Liver (tissue), 7 donors: ENCODE measurements at regions not wholly inside any gene's neighbourhood (a gene's known extent, or its start where the extent isn't known, plus 50 kb on each side); places are given as distances from the start of the nearest gene placed in this dataset.
"Not testable (repeated sequence)": the region's sequence is repeated elsewhere in the genome, so short reads cannot be mapped to it uniquely, and the experiment has no call there.

Source experiments
- DNase-seq: peaks from one replicate; pipeline ENCODE4 v3.0.0-alpha.2; 2017; ENCODE audit warnings: low spot score
- H3K27ac ChIP-seq, 2 donors: one replicate each; pipeline ENCODE4 v1.7.0; 2013; ENCODE audit warnings: inconsistent platforms in 2 of 2, low read length in 2 of 2, control low read depth in 1 of 2, low read depth in 1 of 2, mild to moderate bottlenecking in 1 of 2
- H3K27me3 ChIP-seq, 4 donors: one replicate each; pipeline versions ENCODE4 v1.6.1 to v1.7.0; 2013; ENCODE audit warnings: low read length in 3 of 4, inconsistent platforms in 1 of 4, mild to moderate bottlenecking in 1 of 4, moderate library complexity in 1 of 4; ENCODE audit not compliant: control insufficient read depth in 4 of 4, insufficient read depth in 4 of 4
- H3K36me3 ChIP-seq, 4 donors: one replicate each; pipeline versions ENCODE4 v1.6.1 to v1.7.0; 2013; ENCODE audit warnings: low read length in 3 of 4, mild to moderate bottlenecking in 3 of 4, low read depth in 1 of 4, moderate library complexity in 1 of 4; ENCODE audit not compliant: control insufficient read depth in 4 of 4, insufficient read depth in 3 of 4
- H3K4me1 ChIP-seq, 4 donors: one replicate each; pipeline versions ENCODE4 v1.6.1 to v1.7.0; 2013; ENCODE audit warnings: low read length in 3 of 4, mild to moderate bottlenecking in 3 of 4, moderate library complexity in 1 of 4; ENCODE audit not compliant: control insufficient read depth in 4 of 4, insufficient read depth in 4 of 4
- H3K4me3 ChIP-seq, 3 donors: one replicate each; pipeline versions ENCODE4 v1.6.1 to v1.7.0; 2013; ENCODE audit warnings: low read length in 3 of 3, control low read depth in 1 of 3, low read depth in 1 of 3, mild to moderate bottlenecking in 1 of 3
- H3K9ac ChIP-seq, 2 donors: one replicate each; pipeline ENCODE4 v1.7.0; 2013; ENCODE audit warnings: low read length in 2 of 2, mild to moderate bottlenecking in 2 of 2, moderate library complexity in 2 of 2, control low read depth in 1 of 2, low read depth in 1 of 2
- H3K9me3 ChIP-seq, 4 donors: one replicate each; pipeline versions ENCODE4 v1.6.1 to v1.7.0; 2013; ENCODE audit warnings: low read length in 3 of 4; ENCODE audit not compliant: control insufficient read depth in 4 of 4
- RAD21 ChIP-seq, 2 donors: IDR thresholded peaks; 2 replicates each; pipeline ENCODE4 v1.6.1; 2016; ENCODE audit warnings: antibody characterized with exemption in 2 of 2, mild to moderate bottlenecking in 2 of 2
- YY1 ChIP-seq: IDR thresholded peaks from 2 replicates; pipeline ENCODE4 v1.6.1; 2016; ENCODE audit warnings: antibody characterized with exemption, mild to moderate bottlenecking
- WGBS: extraction: QIAGEN DNeasy Blood & Tissue Kit; methylation state at CpG from one replicate; pipeline ENCODE4 v1.1.7; 2013; 5-methylcytosine and 5-hydroxymethylcytosine counted together
- TF ChIP-seq, protein P1 (sequence below): IDR thresholded peaks from 2 replicates; pipeline ENCODE4 v1.6.1; 2016; ENCODE audit warnings: antibody characterized with exemption, mild to moderate bottlenecking
- donor health status: healthy.
- donor health status: healthy.
- donor health status: healthy.
- donor health status: healthy.

DNA sequence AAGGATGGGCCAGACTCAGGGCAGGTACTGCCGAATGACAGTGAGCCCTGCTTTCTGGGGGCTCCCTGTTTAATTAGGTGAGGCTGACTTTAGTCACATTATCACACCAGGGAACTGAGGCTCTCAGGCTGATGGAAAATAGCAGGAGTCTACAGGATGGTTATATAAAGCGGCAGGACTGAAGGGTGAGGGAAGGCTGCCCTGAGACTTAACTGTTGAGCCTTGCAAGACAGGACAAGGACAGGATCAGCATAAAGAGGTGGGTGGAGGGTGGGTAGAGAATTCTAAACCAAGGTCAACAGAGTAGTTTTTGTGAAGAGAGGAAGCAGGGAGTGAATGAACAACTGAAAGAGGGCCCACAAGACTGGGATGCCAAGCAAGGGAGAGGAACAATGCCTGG is 330.1 kb downstream of the SPATA31A6 start:
- not testable (repeated sequence) for H3K36me3 ChIP-seq, H3K9ac ChIP-seq, H3K27ac ChIP-seq, H3K9me3 ChIP-seq, H3K4me1 ChIP-seq, H3K27me3 ChIP-seq, DNase-seq, H3K4me3 ChIP-seq
- WGBS: no CpG with 5 or more reads among the region's 2 CpGs

DNA sequence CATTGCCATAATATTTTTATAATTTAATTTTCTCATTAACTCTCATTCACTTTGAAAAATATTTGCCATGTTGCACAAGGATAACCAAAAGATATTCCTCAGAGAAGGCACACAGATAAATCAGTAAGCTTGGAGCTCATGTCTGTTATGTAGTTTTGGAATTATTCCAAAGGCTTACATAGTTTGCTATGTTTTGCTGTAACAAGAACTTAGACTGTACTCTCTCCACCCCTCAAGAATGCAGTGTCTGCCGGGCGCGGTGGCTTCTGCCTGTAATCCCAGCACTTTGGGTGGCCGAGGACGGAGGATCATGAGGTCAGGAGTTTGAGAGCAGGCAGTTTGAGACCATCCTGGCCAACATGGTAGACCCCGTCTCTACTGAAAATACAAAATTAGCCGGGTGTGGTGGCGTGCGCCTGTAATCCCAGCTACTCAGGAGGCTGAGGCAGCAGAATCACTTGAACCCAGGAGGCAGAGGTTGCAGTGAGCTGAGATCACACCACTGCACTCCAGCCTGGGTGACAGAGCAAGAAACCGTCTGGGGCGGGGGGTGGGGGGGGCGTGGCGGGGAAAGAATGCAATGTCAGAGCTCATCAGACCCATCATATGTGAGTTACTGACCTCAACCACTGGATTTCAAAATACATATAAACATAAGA is 351.0 kb downstream of the SPATA31A6 start:
- not testable (repeated sequence) for H3K4me1 ChIP-seq, H3K4me3 ChIP-seq, H3K9me3 ChIP-seq, H3K27me3 ChIP-seq, H3K9ac ChIP-seq, DNase-seq, H3K27ac ChIP-seq, H3K36me3 ChIP-seq
- 79% methylated on average over 13 of the region's 13 CpGs for WGBS

DNA sequence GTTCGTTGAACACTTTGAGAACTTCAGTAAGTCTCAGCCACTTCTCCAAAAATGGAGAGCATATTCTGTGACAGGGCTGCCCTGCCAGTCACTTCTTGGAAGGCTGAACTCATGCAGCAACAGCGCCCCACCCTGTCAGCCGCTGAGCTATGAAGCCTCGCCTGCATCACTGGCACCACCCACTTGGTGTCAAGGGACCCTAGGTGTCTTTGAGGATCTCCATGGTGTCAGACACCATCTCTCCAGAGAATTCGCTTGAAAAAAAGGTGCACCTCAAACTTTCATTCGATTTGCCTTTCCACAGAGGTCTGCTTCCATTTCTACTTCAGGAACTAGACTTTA is 351.5 kb downstream of the SPATA31A6 start:
- not testable (repeated sequence) for H3K27me3 ChIP-seq, DNase-seq
- WGBS: 32% methylated on average over 6 of the region's 6 CpGs

DNA sequence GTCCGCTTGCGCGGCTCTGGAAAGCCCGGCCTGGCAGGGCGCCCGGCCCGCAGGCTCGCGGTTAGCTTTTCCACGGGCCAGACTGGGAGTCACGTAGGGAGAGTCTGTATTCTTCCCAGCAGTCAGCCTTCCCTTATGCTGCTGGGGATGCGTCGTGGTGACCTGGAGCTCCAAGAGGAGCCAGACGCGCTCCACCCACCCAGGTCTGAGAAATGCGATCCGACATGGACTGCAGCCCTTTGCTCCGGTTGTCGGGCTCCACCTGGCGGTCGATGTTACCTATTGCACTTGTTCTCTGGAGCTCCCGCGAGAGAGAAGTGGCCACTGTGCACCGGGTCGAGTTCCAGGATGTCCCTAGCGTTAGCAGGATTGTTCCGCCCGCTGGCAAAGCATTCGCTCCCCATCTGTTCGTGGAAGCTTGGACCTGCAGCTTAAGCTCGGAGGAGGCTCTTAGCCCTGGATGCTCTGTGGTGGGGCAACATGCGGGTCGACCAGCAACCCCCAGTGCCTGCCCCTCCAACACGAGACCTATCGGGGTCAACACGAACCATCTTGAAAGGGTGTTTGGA is 367.4 kb downstream of the SPATA31A6 start:
- H3K36me3 ChIP-seq, H3K4me1 ChIP-seq, H3K4me3 ChIP-seq, DNase-seq, H3K27me3 ChIP-seq, H3K27ac ChIP-seq, H3K9ac ChIP-seq, H3K9me3 ChIP-seq: not testable (repeated sequence)
- 12% methylated on average over 20 of the region's 36 CpGs for WGBS
- peak in 1 of 2 donors; percentile 56 for TF ChIP-seq RAD21 (IDR thresholded peaks at IDR 0.05)

More for the DNA sequence above, 351.5 kb downstream of the SPATA31A6 start:
- H3K9ac ChIP-seq, H3K4me1 ChIP-seq, H3K27ac ChIP-seq, H3K4me3 ChIP-seq, H3K36me3 ChIP-seq, H3K9me3 ChIP-seq: not testable (repeated sequence)

DNA sequence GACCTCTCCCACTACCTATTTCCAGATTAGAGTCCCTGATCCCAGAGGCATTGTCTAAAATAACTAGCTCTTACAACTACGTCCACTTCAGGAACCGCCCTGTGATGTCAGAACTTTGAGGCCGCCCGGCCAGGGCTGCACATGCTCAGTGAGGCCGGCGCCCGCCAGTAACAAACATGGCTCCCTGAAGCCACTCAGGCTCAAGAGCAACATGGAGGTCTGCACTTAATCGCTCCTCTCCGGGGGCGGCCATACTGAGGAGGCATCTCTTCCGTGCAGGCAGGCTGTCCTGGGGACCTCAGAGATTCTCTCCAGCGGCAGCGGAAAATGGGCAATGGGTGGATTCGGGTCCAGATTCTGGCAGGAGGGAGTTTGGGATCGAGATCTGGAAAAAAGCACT is 385.1 kb downstream of the SPATA31A6 start:
- not testable (repeated sequence) for H3K9ac ChIP-seq, H3K36me3 ChIP-seq, H3K9me3 ChIP-seq, H3K27me3 ChIP-seq, DNase-seq, H3K4me1 ChIP-seq, H3K4me3 ChIP-seq
- 19% methylated on average over 7 of the region's 15 CpGs for WGBS
- H3K27ac ChIP-seq: peak overlapping the region in 1 of 2 donors; percentile 31
- peak; percentile 91 for TF ChIP-seq YY1
- TF ChIP-seq, protein P1, sequence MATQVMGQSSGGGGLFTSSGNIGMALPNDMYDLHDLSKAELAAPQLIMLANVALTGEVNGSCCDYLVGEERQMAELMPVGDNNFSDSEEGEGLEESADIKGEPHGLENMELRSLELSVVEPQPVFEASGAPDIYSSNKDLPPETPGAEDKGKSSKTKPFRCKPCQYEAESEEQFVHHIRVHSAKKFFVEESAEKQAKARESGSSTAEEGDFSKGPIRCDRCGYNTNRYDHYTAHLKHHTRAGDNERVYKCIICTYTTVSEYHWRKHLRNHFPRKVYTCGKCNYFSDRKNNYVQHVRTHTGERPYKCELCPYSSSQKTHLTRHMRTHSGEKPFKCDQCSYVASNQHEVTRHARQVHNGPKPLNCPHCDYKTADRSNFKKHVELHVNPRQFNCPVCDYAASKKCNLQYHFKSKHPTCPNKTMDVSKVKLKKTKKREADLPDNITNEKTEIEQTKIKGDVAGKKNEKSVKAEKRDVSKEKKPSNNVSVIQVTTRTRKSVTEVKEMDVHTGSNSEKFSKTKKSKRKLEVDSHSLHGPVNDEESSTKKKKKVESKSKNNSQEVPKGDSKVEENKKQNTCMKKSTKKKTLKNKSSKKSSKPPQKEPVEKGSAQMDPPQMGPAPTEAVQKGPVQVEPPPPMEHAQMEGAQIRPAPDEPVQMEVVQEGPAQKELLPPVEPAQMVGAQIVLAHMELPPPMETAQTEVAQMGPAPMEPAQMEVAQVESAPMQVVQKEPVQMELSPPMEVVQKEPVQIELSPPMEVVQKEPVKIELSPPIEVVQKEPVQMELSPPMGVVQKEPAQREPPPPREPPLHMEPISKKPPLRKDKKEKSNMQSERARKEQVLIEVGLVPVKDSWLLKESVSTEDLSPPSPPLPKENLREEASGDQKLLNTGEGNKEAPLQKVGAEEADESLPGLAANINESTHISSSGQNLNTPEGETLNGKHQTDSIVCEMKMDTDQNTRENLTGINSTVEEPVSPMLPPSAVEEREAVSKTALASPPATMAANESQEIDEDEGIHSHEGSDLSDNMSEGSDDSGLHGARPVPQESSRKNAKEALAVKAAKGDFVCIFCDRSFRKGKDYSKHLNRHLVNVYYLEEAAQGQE: peak; percentile 78
